Hepatocyte (in vitro differentiated cells): ENCODE measurements at regions not wholly inside any gene's neighbourhood (a gene's known extent, or its start where the extent isn't known, plus 50 kb on each side); places are given as distances from the start of the nearest gene placed in this dataset.

Source experiments
- DNase-seq: peaks from one replicate; pipeline ENCODE4 v3.0.0-alpha.2; 2016; ENCODE audit warnings: low spot score
- H2AFZ ChIP-seq: fragments of 200-600 bp; sonication (generic); 2 replicates; pipeline ENCODE4 v1.6.0; 2016; ENCODE audit warnings: antibody characterized with exemption, mild to moderate bottlenecking
- H3K27ac ChIP-seq: fragments of 200-600 bp; sonication (generic); 2 replicates; pipeline ENCODE4 v1.5.1; 2016; ENCODE audit warnings: mild to moderate bottlenecking
- H3K27me3 ChIP-seq: fragments of 200-600 bp; sonication (generic); 2 replicates; pipeline ENCODE4 v1.6.1; 2016
- H3K36me3 ChIP-seq: fragments of 200-600 bp; sonication (generic); replicated peaks from 2 replicates; pipeline ENCODE4 v1.5.1; 2016; ENCODE audit warnings: low read depth; ENCODE audit not compliant: insufficient read depth
- H3K4me1 ChIP-seq: fragments of 200-600 bp; sonication (generic); 2 replicates; pipeline ENCODE4 v1.5.1; 2016; ENCODE audit warnings: mild to moderate bottlenecking, moderate library complexity; ENCODE audit not compliant: insufficient read depth
- H3K4me2 ChIP-seq: fragments of 200-600 bp; sonication (generic); 2 replicates; pipeline ENCODE4 v1.6.0; 2016
- H3K4me3 ChIP-seq: fragments of 200-600 bp; sonication (generic); 2 replicates; pipeline ENCODE4 v1.5.1; 2016; ENCODE audit warnings: mild to moderate bottlenecking
- H3K79me2 ChIP-seq: fragments of 200-600 bp; sonication (generic); 2 replicates; pipeline ENCODE4 v1.6.0; 2017; ENCODE audit warnings: mild to moderate bottlenecking
- H3K9me2 ChIP-seq: fragments of 200-600 bp; sonication (generic); replicated peaks from 2 replicates; pipeline ENCODE4 v1.6.0; 2017; ENCODE audit warnings: mild to moderate bottlenecking; ENCODE audit not compliant: insufficient read depth
- H3K9me3 ChIP-seq: fragments of 200-600 bp; sonication (generic); 2 replicates; pipeline ENCODE4 v1.5.1; 2016; ENCODE audit warnings: low read depth, mild to moderate bottlenecking
- H4K20me1 ChIP-seq: fragments of 200-600 bp; sonication (generic); 2 replicates; pipeline ENCODE4 v1.6.0; 2016; ENCODE audit warnings: mild to moderate bottlenecking; ENCODE audit not compliant: insufficient read depth, poor library complexity, severe bottlenecking
- EZH2 ChIP-seq: fragments of 200-600 bp; sonication (generic); IDR thresholded peaks from 2 replicates; pipeline ENCODE4 v1.6.1; 2016; ENCODE audit warnings: antibody characterized with exemption, mild to moderate bottlenecking, borderline replicate concordance
- EZH2phosphoT487 ChIP-seq: fragments of 200-600 bp; sonication (generic); IDR thresholded peaks from one replicate; pipeline ENCODE4 v1.6.1; 2018; ENCODE audit warnings: antibody characterized with exemption, mild to moderate bottlenecking, low read depth, moderate library complexity; ENCODE audit not compliant: unreplicated experiment, severe bottlenecking
- WGBS: methylation state at CpG from one replicate; pipeline ENCODE4 v1.1.6; 2016; ENCODE audit warnings: low lambda C conversion rate; ENCODE audit errors: missing lambda C conversion rate; 5-methylcytosine and 5-hydroxymethylcytosine counted together
- TF ChIP-seq, protein P1 (sequence below): fragments of 200-600 bp; sonication (generic); IDR thresholded peaks from 2 replicates; pipeline ENCODE4 v1.5.1; 2016; ENCODE audit warnings: antibody characterized with exemption, mild to moderate bottlenecking; ENCODE audit not compliant: poor library complexity

DNA sequence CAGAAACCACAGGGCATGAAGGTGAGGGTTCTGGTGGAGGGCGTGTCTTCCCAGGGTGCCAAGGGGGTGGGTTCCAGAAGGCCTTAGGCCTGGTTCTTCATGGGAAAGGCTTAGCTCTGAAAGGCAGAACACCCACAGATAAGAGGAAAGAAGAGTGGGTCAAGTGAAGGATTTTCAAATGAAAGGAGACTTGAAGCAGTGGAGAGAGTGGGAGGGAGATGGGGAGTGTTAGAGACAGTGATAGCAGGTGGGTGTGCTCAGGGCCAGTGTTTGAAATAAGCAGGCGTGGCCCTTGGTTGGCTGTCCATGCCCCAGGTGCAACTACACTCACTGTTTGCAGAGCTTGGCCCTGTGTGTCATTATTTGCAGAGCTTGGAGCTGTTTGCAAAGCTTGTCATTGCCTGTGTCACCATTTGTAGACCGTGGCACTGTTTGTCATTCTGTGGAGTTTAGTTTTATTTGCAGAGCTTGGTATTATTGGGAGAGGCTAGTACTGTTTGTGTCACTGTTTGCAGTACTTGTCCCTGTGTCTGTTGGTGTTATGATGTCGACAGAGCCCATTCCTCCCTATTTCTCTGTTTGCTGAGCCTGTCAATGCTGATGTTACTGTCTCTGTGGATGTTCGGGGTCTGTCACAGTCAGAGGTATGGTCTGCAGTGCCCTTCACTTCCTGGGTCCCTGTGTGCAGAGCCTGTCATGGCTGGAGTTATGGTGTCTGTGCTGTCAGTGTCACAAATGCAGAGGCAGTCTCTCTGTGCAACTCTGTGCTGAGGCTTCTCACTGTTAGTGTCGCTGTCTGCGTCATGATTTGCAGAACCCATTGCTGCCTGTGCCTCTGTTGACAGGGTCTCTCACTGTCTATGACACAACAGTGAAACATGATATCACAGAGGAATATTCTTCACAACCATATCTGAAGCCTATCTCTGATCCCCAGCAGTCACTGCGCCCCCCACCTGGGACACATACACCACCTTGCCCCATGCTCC, 127.7 kb upstream of the LRFN2 start:
- H3K9me3 ChIP-seq, result no peaks in the 10 kb centered on the region
- H3K4me1 ChIP-seq, result peaks cover 26% of the 10 kb centered on the region
- peak; percentile 76 for DNase-seq
- TF ChIP-seq EZH2phosphoT487, result no peak
- TF ChIP-seq, protein P1, sequence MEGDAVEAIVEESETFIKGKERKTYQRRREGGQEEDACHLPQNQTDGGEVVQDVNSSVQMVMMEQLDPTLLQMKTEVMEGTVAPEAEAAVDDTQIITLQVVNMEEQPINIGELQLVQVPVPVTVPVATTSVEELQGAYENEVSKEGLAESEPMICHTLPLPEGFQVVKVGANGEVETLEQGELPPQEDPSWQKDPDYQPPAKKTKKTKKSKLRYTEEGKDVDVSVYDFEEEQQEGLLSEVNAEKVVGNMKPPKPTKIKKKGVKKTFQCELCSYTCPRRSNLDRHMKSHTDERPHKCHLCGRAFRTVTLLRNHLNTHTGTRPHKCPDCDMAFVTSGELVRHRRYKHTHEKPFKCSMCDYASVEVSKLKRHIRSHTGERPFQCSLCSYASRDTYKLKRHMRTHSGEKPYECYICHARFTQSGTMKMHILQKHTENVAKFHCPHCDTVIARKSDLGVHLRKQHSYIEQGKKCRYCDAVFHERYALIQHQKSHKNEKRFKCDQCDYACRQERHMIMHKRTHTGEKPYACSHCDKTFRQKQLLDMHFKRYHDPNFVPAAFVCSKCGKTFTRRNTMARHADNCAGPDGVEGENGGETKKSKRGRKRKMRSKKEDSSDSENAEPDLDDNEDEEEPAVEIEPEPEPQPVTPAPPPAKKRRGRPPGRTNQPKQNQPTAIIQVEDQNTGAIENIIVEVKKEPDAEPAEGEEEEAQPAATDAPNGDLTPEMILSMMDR, result no peak
- TF ChIP-seq EZH2, result no peak
- H3K36me3 ChIP-seq, result no peaks in the 10 kb centered on the region
- no peaks in the 10 kb centered on the region for H4K20me1 ChIP-seq
- H2AFZ ChIP-seq, result no peak overlapping the region
- H3K9me2 ChIP-seq, result no peaks in the 10 kb centered on the region
- 78% methylated on average over 8 of the region's 8 CpGs for WGBS
- H3K27ac ChIP-seq, result peak overlapping the region; percentile 84
- H3K27me3 ChIP-seq, result no peaks in the 10 kb centered on the region
- no peaks in the 10 kb centered on the region for H3K79me2 ChIP-seq
- H3K4me3 ChIP-seq, result no peak overlapping the region
- peak overlapping the region; percentile 5 for H3K4me2 ChIP-seq

DNA sequence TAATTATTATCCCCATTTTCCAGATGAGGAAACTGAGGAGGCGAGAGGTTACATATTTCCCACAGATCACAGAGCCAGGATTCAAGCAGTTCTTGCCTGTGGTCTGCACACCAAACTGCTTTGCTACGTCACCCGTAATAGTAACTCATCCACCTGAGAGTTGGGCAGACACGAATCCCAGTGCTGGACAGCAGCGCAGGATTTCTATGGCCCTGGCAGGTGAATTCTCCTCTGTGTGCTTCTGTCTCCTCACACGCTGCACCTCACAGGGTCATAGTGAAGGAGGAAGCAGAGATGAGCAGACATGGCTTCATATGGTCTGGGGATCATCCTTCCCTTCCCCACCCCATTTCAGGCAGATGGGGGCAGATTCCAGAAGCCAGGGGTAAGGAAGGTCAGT, 127.0 kb upstream of the LRFN2 start:
- Histone ChIP-seq H3K4me1 (peaks cover 20% of the 10 kb centered on the region), H4K20me1 (no peaks in the 10 kb centered on the region), H3K27me3 (no peaks in the 10 kb centered on the region), H3K9me3 (no peaks in the 10 kb centered on the region), H3K4me2 (no peak overlapping the region), H3K36me3 (no peaks in the 10 kb centered on the region), H3K79me2 (no peaks in the 10 kb centered on the region), H3K4me3 (no peak overlapping the region), H2AFZ (no peak overlapping the region), H3K9me2 (no peaks in the 10 kb centered on the region), H3K27ac (peak overlapping the region; percentile 78)
- TF ChIP-seq EZH2 (no peak), EZH2phosphoT487 (no peak)
- TF ChIP-seq, protein P1, result no peak
- WGBS, result 93% methylated on average over 6 of the region's 6 CpGs
- no peak for DNase-seq

DNA sequence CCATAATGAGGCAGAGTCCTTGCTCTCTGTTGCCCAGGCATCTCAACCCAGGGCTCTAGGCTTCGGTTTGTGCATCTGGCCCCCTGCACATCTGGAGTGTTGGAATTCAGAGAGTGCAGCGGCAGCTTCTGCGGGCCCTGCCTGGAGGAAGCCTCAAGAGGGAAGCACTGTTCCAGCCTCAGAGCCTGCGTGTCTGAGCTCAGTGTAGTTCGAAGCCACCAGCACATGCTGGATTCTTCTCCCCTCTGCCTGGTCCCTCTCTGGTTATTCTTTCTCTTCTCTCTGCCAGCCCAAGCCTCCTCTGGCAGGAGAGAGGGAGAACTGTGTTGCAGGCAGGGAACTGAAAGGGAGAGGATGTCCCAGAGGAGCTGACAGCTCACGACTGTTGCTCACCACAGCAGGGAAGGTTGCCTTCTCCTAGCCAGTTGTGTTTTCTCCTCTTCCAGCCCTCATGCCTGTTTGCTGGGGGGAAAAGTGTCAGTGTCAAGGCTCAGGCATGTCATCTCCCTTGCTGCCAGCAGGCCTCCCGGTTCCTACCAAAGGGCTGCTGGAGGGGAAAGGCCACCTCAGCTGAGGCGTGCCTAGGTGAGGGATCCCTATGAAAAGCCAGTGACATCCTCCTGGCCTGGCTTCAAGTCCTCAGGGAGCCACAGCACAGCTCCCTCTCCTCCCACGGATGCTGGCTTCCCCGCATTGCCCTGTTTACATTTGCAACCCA, 126.0 kb upstream of the LRFN2 start:
- 59% methylated on average over 10 of the region's 10 CpGs for WGBS
- no peaks in the 10 kb centered on the region for H3K9me3 ChIP-seq
- no peaks in the 10 kb centered on the region for H3K79me2 ChIP-seq
- DNase-seq, result no peak
- H3K27me3 ChIP-seq, result no peaks in the 10 kb centered on the region
- no peak for TF ChIP-seq EZH2
- no peak for TF ChIP-seq EZH2phosphoT487
- TF ChIP-seq, protein P1, result no peak
- no peak overlapping the region for H2AFZ ChIP-seq
- H4K20me1 ChIP-seq, result no peaks in the 10 kb centered on the region
- H3K27ac ChIP-seq, result no peak overlapping the region
- no peak overlapping the region for H3K4me3 ChIP-seq
- peaks cover 17% of the 10 kb centered on the region for H3K4me1 ChIP-seq
- no peak overlapping the region for H3K4me2 ChIP-seq
- no peaks in the 10 kb centered on the region for H3K36me3 ChIP-seq
- no peaks in the 10 kb centered on the region for H3K9me2 ChIP-seq
